Inferior parietal cortex (tissue), 1 donor: ENCODE measurements at regions not wholly inside any gene's neighbourhood (a gene's known extent, or its start where the extent isn't known, plus 50 kb on each side); places are given as distances from the start of the nearest gene placed in this dataset.

Experiments
- DNase-seq: peaks from one replicate; pipeline ENCODE4 v3.0.0-alpha.2; 2016; ENCODE audit errors: extremely low spot score

- DNase-seq, result no peak
These were observed 88.6 kb upstream of the CDH20 start for GRCh38 chr18:61244632-61245031.

DNA sequence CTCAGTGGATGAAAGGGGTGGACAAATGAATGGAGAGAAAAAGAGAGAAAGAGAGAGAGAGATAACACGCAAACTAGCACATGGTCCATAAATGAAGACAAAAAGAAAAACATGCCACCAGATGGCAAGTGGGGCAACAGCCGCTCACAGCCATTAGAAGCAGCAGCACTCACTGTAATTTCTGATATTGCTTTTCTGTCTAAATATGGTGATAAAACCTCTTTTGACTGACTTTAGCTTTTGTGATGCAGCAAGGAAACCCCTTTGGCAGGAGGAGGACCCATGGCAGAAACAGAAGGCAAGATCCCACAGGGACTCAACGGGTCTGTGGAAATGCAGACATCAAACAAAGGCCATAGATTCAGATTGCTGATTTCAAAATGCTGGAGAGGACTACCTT, 88.0 kb upstream of the CDH20 start:
- no peak for DNase-seq

- no peak for DNase-seq
These were observed 84.6 kb upstream of the CDH20 start for GRCh38 chr18:61248589-61248988.

- no peak for DNase-seq
These were observed 76.9 kb upstream of the CDH20 start for GRCh38 chr18:61256291-61256690.

DNA sequence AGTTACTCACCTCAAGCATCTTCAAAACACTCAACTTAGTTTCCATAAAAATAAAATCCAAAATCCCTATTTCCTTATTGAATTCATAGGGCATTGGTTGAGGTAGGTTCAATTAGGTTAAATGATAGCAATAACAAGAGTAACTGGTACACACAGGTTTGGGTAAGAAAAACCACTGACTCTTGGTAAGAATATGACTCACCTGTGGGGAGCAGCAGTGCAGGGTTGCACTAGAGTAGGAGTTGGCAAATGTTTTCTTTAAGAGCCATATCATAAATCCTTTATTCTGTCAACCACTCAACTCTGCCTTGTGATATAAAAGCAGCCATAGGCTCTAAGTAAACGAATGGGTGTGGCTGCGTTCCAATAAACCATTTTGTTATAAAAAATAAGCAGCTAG, 71.4 kb upstream of the CDH20 start:
- DNase-seq, result no peak

DNA sequence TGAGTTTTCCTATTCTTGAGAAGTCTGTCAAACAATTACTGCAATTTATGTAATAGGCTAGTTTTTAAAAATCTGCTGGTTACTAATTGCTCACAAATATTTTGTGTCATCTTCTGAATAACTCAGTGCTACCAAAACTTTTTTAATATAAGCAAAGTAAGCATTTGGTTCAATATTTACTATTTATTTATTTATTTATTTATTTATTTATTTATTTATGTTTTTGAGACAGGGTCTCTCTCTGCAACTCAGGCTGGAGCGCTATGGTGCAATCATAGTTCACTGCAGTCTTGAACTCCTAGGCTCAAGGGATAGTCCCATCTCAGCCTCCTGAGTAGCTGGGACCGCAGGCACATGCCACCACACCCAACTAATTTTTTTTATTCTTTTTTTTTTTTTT, 60.4 kb upstream of the CDH20 start:
- no peak for DNase-seq

GRCh38 chr18:61273533-61273932, 59.7 kb upstream of the CDH20 start:
- no peak for DNase-seq

- no peak for DNase-seq
These were observed 58.7 kb upstream of the CDH20 start for GRCh38 chr18:61274416-61274960.

- no peak for DNase-seq
These were observed 55.4 kb upstream of the CDH20 start for GRCh38 chr18:61277808-61278207.

- no peak for DNase-seq
These were observed 51.8 kb upstream of the CDH20 start for GRCh38 chr18:61281431-61281830.

DNA sequence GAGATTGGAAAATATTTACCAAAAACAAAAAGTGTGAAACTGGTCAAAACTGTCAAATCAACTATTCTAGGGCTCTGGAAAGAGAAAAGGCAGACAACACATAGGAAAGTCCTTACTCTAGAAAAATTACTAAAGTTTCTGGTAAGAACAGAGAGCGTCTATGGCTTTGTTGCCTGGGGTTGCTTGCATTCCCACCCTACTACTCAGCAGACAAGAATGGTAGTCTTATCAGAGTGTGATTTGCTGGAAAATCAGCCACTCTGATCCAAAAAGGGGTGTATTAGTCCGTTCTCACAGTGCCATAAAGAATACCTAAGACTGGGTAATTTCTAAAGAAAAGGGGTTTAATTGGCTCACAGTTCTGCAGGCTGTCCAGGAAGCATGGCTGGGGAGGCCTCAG, 50.3 kb upstream of the CDH20 start:
- DNase-seq, result no peak
